NB4 (cell line): ENCODE measurements at regions not wholly inside any gene's neighbourhood (a gene's known extent, or its start where the extent isn't known, plus 50 kb on each side); places are given as distances from the start of the nearest gene placed in this dataset.

Experiments
- DNase-seq: peaks from one replicate; pipeline ENCODE4 v3.0.0; 2010; ENCODE audit warnings: low read depth
- H3K4me3 ChIP-seq: one replicate; pipeline ENCODE4 v1.5.1; 2011; ENCODE audit warnings: mild to moderate bottlenecking, low read depth, low read length, moderate library complexity
- MYC ChIP-seq: IDR thresholded peaks from 2 replicates; pipeline ENCODE4 v1.6.1; 2011; ENCODE audit warnings: low read depth, low read length
- POLR2A ChIP-seq: IDR thresholded peaks from 2 replicates; pipeline ENCODE4 v1.6.1; 2011; ENCODE audit warnings: mild to moderate bottlenecking; ENCODE audit not compliant: insufficient read length; ENCODE audit errors: extremely low read depth
- TF ChIP-seq, protein P1 (sequence below): IDR thresholded peaks from one replicate; pipeline ENCODE4 v1.5.1; 2012; ENCODE audit warnings: low read depth, low read length
- TF ChIP-seq, protein P2 (sequence below): IDR thresholded peaks from 2 replicates; pipeline ENCODE4 v1.6.1; 2011; ENCODE audit warnings: low read depth, low read length

DNA sequence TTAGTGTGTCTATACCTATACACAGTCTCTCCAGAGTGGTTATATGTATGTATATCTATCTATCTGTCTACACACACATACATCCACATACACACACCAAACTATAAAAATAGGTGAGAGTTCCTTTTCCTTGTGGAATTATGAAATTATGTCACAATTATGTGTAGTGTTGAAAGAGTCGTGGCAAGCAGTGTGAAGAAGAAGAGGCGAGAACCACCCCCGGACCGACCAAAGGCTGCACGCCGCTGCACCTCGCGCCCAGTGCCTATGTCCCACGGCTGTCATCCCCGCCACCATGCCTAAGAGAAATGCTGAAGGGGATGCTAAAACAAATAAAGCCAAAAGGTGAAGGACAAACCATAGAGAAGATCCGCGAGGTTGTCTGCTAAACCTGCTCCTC lies 95.0 kb upstream of the RAP2B start:
- no peak for DNase-seq
- H3K4me3 ChIP-seq: no peak overlapping the region
- TF ChIP-seq POLR2A (no peak), MYC (no peak)
- TF ChIP-seq, protein P1, sequence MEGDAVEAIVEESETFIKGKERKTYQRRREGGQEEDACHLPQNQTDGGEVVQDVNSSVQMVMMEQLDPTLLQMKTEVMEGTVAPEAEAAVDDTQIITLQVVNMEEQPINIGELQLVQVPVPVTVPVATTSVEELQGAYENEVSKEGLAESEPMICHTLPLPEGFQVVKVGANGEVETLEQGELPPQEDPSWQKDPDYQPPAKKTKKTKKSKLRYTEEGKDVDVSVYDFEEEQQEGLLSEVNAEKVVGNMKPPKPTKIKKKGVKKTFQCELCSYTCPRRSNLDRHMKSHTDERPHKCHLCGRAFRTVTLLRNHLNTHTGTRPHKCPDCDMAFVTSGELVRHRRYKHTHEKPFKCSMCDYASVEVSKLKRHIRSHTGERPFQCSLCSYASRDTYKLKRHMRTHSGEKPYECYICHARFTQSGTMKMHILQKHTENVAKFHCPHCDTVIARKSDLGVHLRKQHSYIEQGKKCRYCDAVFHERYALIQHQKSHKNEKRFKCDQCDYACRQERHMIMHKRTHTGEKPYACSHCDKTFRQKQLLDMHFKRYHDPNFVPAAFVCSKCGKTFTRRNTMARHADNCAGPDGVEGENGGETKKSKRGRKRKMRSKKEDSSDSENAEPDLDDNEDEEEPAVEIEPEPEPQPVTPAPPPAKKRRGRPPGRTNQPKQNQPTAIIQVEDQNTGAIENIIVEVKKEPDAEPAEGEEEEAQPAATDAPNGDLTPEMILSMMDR: no peak
- TF ChIP-seq, protein P2, sequence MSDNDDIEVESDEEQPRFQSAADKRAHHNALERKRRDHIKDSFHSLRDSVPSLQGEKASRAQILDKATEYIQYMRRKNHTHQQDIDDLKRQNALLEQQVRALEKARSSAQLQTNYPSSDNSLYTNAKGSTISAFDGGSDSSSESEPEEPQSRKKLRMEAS: no peak

DNA sequence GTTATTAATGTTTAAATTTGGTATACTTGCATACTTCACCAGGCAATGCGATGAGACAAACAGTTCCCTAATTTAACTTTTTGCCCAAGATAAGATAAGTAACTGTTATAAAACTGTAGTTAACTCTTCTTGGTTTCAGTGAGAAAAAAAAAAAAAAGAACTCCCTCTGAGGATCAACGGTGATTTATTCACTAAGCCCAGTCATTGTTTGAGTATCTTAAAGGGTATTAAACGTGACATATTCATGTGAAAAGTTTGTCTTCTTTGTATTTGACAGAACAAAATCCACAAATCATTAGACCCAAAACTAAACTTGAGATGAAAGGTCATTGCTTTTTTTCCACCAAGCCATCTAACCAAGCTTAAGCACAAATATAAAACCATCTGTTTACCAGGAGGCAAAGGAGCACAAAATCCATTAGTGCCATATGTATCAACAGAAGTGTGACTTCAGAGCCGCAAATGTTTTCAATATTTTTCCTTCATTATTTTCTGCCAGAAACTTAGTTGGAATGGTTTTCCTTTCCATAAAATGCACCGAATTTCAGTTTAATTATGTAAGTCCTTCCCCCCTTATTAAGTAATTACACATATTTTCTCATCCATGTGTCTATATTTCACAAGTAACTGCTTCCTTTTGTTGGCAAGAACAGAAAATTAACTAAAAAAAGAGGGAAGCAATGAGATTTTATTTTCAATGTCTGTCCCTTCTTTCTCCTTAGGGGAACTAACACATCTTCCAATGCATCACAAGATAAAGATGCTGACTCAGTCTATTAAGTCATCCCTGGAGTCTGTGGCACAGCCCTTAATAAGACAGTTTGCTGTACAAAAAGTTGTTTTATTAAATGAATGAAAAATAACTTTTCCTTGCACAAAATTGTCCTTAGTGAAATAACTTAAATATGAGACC lies 92.2 kb upstream of the RAP2B start:
- no peak overlapping the region for H3K4me3 ChIP-seq
- TF ChIP-seq, protein P1: no peak
- TF ChIP-seq MYC: no peak
- no peak for TF ChIP-seq POLR2A
- TF ChIP-seq, protein P2: no peak
- peak; percentile 42 for DNase-seq

DNA sequence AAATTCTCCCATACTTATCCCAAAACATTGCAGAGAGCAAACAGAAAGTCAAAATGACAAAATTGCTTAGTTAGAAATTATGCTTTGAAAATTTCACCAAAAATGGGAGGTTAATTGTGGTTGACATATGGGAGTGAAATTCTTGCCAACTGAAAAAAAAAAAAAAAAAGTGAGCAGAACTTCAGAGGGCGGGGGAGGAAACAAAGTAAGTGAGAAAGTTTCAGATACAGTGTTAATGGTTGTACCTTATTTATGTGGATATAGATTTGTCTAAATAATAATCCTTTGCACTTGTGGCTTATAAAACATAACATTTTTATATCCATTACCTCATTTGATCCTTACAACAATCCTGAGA lies 91.5 kb upstream of the RAP2B start:
- TF ChIP-seq MYC (no peak), POLR2A (no peak)
- TF ChIP-seq, protein P2: no peak
- TF ChIP-seq, protein P1: no peak
- DNase-seq: no peak
- no peak overlapping the region for H3K4me3 ChIP-seq

DNA sequence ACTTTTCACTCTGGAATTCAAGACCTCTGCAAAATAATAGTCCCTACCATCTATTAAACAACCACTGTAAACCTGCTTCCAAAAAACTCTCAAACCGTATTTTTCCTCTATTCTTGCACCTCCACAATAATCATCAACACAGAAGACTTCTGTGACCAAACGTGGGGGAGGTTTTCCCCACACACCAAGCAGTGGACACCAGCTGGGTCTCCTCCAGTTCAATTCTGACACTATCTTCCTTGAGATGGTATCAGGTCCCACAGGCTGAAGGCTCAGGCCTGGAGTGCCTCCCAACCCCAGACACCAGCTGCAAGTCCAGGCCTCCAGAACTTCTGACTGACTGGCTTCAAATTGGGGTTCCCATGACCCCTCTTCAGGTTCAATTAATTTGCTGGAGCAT lies 89.6 kb upstream of the RAP2B start:
- TF ChIP-seq MYC: no peak
- no peak for TF ChIP-seq POLR2A
- TF ChIP-seq, protein P2: no peak
- TF ChIP-seq, protein P1: no peak
- H3K4me3 ChIP-seq: no peak overlapping the region
- no peak for DNase-seq

DNA sequence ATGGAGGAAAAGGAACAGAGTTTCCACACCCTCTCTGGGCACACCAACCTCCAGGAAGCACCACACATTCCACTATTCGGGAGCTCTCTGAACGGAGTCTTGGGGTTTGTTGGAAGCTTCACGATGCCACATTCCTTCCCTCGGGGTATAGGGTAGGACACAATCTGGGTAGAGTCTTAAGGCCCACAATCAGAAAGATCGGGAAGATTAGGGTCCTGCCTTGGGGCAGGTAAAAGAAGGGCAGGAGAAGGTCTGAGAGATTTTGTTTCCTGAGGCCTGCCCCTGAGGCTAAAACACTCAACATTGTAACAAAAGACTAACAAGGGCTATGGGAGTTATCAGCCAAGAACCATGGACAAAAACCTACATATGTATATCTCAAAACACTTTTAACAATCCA lies 89.2 kb upstream of the RAP2B start:
- no peak overlapping the region for H3K4me3 ChIP-seq
- no peak for DNase-seq
- TF ChIP-seq, protein P1: no peak
- TF ChIP-seq POLR2A (no peak), MYC (no peak)
- TF ChIP-seq, protein P2: no peak
